ENCODE measurements at regions not wholly inside any gene's neighbourhood (a gene's known extent, or its start where the extent isn't known, plus 50 kb on each side); places are given as distances from the start of the nearest gene placed in this dataset.

- TF ChIP-seq POLR2A (IDR thresholded peaks at IDR 0.05) = no peak
- no peak for TF ChIP-seq CTCF (IDR thresholded peaks at IDR 0.05)
Observed at GRCh38 chr9:12204512-12204911, 488.7 kb upstream of the TYRP1 start.

Measured in body of pancreas (tissue), 4 donors.